Endothelial cell (in vitro differentiated cells): ENCODE measurements at regions not wholly inside any gene's neighbourhood (a gene's known extent, or its start where the extent isn't known, plus 50 kb on each side); places are given as distances from the start of the nearest gene placed in this dataset.
A peak's percentile ranks its signal among the peaks of the same experiment; 100 is the strongest.
"Not testable (repeated sequence)": the region's sequence is repeated elsewhere in the genome, so short reads cannot be mapped to it uniquely, and the experiment has no call there.

Experiments
- DNase-seq: peaks from one replicate; pipeline ENCODE4 v3.0.0; 2021; ENCODE audit warnings: low spot score
- H3K27ac Mint-ChIP-seq: one replicate; pipeline ENCODE4 v1.8.0; 2021; ENCODE audit warnings: mixed read lengths, inconsistent platforms; ENCODE audit not compliant: unreplicated experiment
- H3K27me3 Mint-ChIP-seq: one replicate; pipeline ENCODE4 v1.8.0; 2021; ENCODE audit warnings: mild to moderate bottlenecking, moderate library complexity, mixed read lengths, inconsistent platforms; ENCODE audit not compliant: unreplicated experiment
- H3K36me3 Mint-ChIP-seq: one replicate; pipeline ENCODE4 v1.8.0; 2021; ENCODE audit warnings: mild to moderate bottlenecking, low read depth, mixed read lengths, inconsistent platforms; ENCODE audit not compliant: unreplicated experiment
- H3K4me1 Mint-ChIP-seq: one replicate; pipeline ENCODE4 v1.8.0; 2021; ENCODE audit warnings: mild to moderate bottlenecking, mixed read lengths, inconsistent platforms; ENCODE audit not compliant: unreplicated experiment
- H3K4me3 Mint-ChIP-seq: one replicate; pipeline ENCODE4 v1.8.0; 2021; ENCODE audit warnings: mild to moderate bottlenecking, mixed read lengths, inconsistent platforms; ENCODE audit not compliant: unreplicated experiment
- H3K9me3 Mint-ChIP-seq: one replicate; pipeline ENCODE4 v1.8.0; 2021; ENCODE audit warnings: mixed read lengths, inconsistent platforms; ENCODE audit not compliant: unreplicated experiment
- TF ChIP-seq, protein P1 (sequence below): fragments of 200-600 bp; sonication (generic); IDR thresholded peaks from one replicate; pipeline ENCODE4 v1.5.0; 2021; ENCODE audit warnings: antibody characterized with exemption; ENCODE audit not compliant: unreplicated experiment

DNA sequence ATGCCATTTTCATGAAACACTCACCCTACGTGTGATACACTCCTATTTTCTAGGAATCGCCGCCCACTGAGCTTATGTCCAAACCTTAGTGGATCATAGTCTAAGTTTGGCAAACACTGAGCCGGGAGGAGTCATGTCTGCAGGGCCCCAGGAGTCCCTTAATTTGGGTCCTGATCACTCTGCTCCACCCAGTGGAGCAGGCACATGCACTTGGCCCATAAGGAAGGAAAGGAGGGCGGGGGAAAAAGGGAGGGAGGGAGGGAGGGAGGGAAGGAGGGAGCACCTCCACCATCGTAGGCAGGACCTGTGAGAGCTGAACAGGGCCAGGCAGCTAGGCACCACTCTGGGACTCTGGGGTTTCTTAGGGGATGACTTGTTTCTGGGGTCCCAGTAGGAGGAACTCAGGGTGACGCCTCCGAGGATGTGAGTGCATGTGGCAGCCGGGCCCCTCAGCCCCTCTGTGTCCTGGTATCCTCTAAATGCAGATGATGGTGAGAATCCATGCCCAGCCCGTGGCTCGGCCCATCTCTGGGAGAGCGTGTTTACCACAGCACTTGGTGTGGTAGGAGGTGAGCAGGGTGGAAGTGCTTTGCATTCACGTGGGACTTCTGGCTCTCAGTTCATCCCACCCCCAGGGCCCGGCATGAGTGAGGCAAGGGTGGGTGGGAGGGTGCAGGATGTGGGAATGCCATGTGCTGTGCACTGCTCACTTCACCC is 109.4 kb downstream of the KLF13 start:
- Mint-ChIP-seq H3K4me1 (peaks cover 24% of the 10 kb centered on the region), H3K27me3 (peaks cover 7% of the 10 kb centered on the region), H3K36me3 (no peaks in the 10 kb centered on the region), H3K27ac (no peak overlapping the region), H3K9me3 (no peaks in the 10 kb centered on the region), H3K4me3 (peak overlapping the region; percentile 50)
- no peak for DNase-seq
- TF ChIP-seq, protein P1, sequence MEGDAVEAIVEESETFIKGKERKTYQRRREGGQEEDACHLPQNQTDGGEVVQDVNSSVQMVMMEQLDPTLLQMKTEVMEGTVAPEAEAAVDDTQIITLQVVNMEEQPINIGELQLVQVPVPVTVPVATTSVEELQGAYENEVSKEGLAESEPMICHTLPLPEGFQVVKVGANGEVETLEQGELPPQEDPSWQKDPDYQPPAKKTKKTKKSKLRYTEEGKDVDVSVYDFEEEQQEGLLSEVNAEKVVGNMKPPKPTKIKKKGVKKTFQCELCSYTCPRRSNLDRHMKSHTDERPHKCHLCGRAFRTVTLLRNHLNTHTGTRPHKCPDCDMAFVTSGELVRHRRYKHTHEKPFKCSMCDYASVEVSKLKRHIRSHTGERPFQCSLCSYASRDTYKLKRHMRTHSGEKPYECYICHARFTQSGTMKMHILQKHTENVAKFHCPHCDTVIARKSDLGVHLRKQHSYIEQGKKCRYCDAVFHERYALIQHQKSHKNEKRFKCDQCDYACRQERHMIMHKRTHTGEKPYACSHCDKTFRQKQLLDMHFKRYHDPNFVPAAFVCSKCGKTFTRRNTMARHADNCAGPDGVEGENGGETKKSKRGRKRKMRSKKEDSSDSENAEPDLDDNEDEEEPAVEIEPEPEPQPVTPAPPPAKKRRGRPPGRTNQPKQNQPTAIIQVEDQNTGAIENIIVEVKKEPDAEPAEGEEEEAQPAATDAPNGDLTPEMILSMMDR: no peak

DNA sequence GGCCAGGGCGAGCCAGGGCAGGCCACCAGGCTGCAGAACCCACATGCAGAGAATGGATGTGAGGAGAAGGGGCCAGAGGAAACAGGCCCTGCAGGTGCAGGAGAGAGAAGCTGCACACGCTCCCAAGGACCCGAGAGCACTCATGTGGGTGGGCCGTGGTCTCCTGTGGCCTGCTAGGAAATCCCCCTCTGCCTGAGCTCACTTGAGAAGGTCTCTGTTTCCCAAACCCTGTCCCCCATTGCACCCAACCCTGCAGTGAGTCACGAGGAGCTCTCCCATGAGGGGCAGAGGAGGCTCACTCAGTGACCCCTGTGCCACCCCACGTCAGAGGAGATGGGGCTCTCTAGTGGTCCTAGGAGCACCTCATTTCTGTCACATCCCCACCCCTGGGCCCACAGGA is 111.1 kb downstream of the KLF13 start:
- TF ChIP-seq, protein P1: no peak
- Mint-ChIP-seq H3K27me3 (peaks cover 10% of the 10 kb centered on the region), H3K36me3 (no peaks in the 10 kb centered on the region), H3K27ac (no peak overlapping the region), H3K9me3 (no peaks in the 10 kb centered on the region), H3K4me1 (peaks cover 24% of the 10 kb centered on the region), H3K4me3 (no peak overlapping the region)
- no peak for DNase-seq

DNA sequence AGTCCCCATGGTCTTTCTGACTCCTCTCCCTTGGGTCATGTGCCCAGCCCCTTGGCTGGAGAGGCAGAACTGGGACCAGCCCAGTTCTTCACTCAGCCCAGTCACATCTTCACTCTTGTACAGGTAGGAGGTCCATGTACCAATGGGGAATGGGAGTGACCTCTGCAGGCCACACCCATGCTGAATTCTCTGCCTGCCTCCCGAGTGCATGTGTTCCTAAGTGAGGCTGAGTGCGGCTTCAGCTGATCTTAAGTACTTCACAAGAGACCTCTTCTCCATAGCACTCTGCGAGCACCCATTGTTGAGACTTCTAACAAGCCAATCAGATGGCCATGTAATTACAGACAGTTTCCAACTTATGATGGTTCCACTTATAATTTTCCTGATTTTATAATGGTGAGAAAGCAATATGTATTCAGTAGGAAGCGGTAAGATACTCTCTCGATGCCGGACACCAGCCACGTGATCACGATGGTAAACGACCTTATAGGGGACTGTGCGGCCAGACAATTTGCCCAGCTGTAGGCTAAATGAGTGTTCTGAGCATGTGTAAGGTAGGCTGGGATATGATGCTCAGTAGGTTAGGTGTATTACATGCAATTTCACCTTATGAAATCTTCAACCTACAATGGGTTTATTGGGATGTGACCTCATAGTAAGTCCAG is 112.1 kb downstream of the KLF13 start:
- H3K36me3 Mint-ChIP-seq: no peaks in the 10 kb centered on the region
- H3K4me3 Mint-ChIP-seq: no peak overlapping the region
- no peak for DNase-seq
- no peak overlapping the region for H3K27ac Mint-ChIP-seq
- no peaks in the 10 kb centered on the region for H3K9me3 Mint-ChIP-seq
- peaks cover 13% of the 10 kb centered on the region for H3K27me3 Mint-ChIP-seq
- TF ChIP-seq, protein P1: no peak
- peaks cover 23% of the 10 kb centered on the region for H3K4me1 Mint-ChIP-seq

DNA sequence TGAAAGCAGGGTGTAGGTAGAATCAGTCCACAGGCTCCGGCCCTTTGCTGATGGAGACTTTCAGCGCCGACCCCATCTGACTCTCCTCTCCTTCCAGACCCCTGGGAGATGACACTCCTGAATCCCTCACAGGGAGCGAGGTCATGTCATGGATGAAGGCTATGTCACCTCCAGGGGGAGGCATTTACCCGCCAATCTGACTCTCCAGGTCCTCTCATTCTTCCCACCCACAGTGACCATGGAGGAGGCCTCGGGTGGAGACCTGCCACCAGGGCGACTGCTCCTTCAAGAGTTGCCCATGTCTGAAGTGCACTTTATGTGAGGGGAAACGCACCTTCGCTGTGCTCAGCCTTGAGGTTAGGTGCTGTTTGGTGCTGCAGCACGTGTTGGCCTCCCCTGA is 112.7 kb downstream of the KLF13 start:
- Mint-ChIP-seq H3K27me3 (peaks cover 13% of the 10 kb centered on the region), H3K4me3 (no peak overlapping the region), H3K4me1 (peaks cover 20% of the 10 kb centered on the region), H3K36me3 (no peaks in the 10 kb centered on the region), H3K27ac (no peak overlapping the region), H3K9me3 (no peaks in the 10 kb centered on the region)
- TF ChIP-seq, protein P1: peak; percentile 38
- DNase-seq: peak; percentile 62

DNA sequence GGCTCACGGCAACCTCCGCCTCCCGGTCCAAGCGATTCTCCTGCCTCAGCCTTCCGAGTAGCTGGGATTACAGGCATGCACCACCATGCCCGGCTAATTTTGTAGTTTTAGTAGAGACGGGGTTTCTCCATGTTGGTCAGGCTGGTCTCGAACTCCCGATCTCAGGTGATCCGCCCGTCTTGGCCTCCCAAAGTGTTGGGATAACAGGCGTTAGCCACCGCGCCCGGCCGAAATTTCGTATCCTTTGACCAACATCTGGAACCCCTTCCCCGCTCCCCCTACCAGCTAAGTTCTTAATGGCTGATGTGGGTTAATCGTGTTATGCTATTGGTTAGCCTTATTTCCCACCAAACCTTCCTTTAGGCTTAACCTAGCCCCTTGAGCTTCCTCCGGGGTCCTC is 113.6 kb downstream of the KLF13 start:
- Mint-ChIP-seq H3K27me3 (peaks cover 13% of the 10 kb centered on the region), H3K4me1 (peaks cover 15% of the 10 kb centered on the region)
- DNase-seq, H3K36me3 Mint-ChIP-seq, H3K9me3 Mint-ChIP-seq, H3K27ac Mint-ChIP-seq, H3K4me3 Mint-ChIP-seq: not testable (repeated sequence)
